ENCODE measurements at regions not wholly inside any gene's neighbourhood (a gene's known extent, or its start where the extent isn't known, plus 50 kb on each side); places are given as distances from the start of the nearest gene placed in this dataset.

GRCh38 chr6:71224011-71224410, 64.6 kb upstream of the OGFRL1 start:
- TF ChIP-seq FOXP2 (optimal IDR thresholded peaks at IDR 0.05; ENCODE audit: borderline replicate concordance, extremely low read depth, extremely low read length, insufficient read depth) (no peak), TAF1 (IDR thresholded peaks at IDR 0.05; ENCODE audit: borderline replicate concordance, insufficient read depth, low read length) (no peak), REST (IDR thresholded peaks at IDR 0.05; ENCODE audit: insufficient read depth in 1 of 2, low read depth in 2 of 2, low read length in 2 of 2) (no peak), POLR2AphosphoS5 (IDR thresholded peaks at IDR 0.05; ENCODE audit: low read depth, low read length) (no peak), SIN3A (IDR thresholded peaks at IDR 0.05; ENCODE audit: borderline replicate concordance, insufficient read depth, low read length) (no peak)

All from PFSK-1 (cell line).